ENCODE measurements at regions not wholly inside any gene's neighbourhood (a gene's known extent, or its start where the extent isn't known, plus 50 kb on each side); places are given as distances from the start of the nearest gene placed in this dataset.

GRCh38 chr18:71939483-71939882 lies 604.7 kb downstream of the CBLN2 start:
- no peak for TF ChIP-seq YY1 (IDR thresholded peaks at IDR 0.05; ENCODE audit: insufficient read depth, insufficient read length)
- no peak for TF ChIP-seq SUZ12 (IDR thresholded peaks at IDR 0.05; ENCODE audit: extremely low read depth, insufficient read depth, insufficient read length)
